Cardiac muscle cell (in vitro differentiated cells and primary cell): ENCODE measurements at regions not wholly inside any gene's neighbourhood (a gene's known extent, or its start where the extent isn't known, plus 50 kb on each side); places are given as distances from the start of the nearest gene placed in this dataset.

Source experiments
- DNase-seq, 2 donors: peaks; one replicate each; pipeline versions ENCODE4 v3.0.0 to v3.0.0-alpha.2; 2010 to 2017; ENCODE audit warnings: low read depth in 1 of 2, low spot score in 1 of 2
- H3K27ac ChIP-seq: fragments of 200-600 bp; sonication (generic); 2 replicates; pipeline ENCODE4 v1.5.1; 2016
- H3K27me3 ChIP-seq: fragments of 200-600 bp; sonication (generic); 2 replicates; pipeline ENCODE4 v1.6.0; 2016; ENCODE audit warnings: control low read depth
- H3K36me3 ChIP-seq: fragments of 200-600 bp; sonication (generic); 2 replicates; pipeline ENCODE4 v1.5.1; 2016; ENCODE audit warnings: control low read depth
- H3K4me1 ChIP-seq: fragments of 200-600 bp; sonication (generic); 2 replicates; pipeline ENCODE4 v1.8.1; 2017; ENCODE audit warnings: low read depth, mild to moderate bottlenecking, mixed run types
- H3K4me3 ChIP-seq: fragments of 200-600 bp; sonication (generic); 2 replicates; pipeline ENCODE4 v1.5.1; 2016; ENCODE audit warnings: mild to moderate bottlenecking
- H3K9me3 ChIP-seq: fragments of 200-600 bp; sonication (generic); 2 replicates; pipeline ENCODE4 v1.5.1; 2017; ENCODE audit warnings: low read depth, mild to moderate bottlenecking, control low read depth
- TF ChIP-seq, protein P1 (sequence below): IDR thresholded peaks from 2 replicates; pipeline ENCODE4 v1.5.1; 2012; ENCODE audit warnings: low read depth, mild to moderate bottlenecking, low read length

DNA sequence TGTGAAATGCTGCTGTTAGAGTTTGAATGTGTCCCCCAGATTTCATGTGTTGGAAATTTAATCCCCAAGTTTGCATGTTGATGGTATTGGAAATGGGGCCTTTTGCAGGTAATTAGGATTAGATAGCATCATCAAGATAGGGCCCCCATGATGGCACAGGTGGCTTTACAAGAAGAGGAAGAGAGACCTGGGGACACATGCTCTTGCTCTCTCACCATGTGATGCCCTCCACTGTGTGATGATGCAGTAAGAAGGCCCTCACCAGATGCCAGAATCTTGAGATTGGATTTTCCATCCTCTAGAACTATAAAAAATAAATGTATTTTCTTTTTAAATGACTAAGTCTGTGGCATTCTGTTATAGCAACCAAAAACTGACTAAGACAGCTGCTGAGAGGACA lies 57.0 kb upstream of the NEK7 start:
- no peak for DNase-seq
- TF ChIP-seq, protein P1, sequence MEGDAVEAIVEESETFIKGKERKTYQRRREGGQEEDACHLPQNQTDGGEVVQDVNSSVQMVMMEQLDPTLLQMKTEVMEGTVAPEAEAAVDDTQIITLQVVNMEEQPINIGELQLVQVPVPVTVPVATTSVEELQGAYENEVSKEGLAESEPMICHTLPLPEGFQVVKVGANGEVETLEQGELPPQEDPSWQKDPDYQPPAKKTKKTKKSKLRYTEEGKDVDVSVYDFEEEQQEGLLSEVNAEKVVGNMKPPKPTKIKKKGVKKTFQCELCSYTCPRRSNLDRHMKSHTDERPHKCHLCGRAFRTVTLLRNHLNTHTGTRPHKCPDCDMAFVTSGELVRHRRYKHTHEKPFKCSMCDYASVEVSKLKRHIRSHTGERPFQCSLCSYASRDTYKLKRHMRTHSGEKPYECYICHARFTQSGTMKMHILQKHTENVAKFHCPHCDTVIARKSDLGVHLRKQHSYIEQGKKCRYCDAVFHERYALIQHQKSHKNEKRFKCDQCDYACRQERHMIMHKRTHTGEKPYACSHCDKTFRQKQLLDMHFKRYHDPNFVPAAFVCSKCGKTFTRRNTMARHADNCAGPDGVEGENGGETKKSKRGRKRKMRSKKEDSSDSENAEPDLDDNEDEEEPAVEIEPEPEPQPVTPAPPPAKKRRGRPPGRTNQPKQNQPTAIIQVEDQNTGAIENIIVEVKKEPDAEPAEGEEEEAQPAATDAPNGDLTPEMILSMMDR: no peak

DNA sequence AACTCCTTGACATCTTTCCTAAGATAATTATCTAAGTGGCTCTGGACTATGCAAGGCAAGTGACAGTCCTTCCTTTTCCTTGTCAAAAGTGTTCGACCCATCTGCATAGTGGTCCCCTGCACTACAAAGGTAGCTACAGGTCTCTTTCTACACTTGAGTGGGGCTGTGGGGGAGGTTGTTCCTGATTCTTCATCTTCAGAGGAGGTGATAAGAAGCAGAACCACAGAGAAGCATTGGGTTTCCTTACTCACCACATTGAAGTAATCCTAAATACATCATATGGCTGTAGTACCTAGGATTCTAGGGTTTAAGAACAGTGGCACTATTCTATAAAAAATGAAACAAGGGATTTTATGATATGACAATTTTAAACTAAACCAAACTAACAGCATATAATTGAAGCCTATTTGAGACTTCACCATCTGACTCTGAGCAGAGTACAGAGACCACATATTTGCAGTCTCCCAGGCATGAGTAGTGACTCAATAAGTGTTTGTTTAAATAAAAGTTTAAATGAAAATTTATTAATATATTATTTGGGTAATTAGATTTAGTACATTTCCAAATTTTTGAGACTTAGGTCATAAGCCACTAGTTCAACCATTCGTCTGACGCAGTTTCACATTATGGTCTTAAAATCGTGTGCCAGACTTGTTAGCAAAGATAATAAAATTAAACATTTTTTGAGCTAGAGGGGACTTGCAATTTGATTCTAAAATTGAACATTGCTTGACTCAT lies 54.9 kb upstream of the NEK7 start:
- Histone ChIP-seq H3K4me1 (peaks cover 10% of the 10 kb centered on the region), H3K36me3 (no peaks in the 10 kb centered on the region), H3K27ac (no peak overlapping the region), H3K27me3 (no peaks in the 10 kb centered on the region), H3K4me3 (no peak overlapping the region), H3K9me3 (no peaks in the 10 kb centered on the region)
- no peak for DNase-seq
- TF ChIP-seq, protein P1: no peak

More for the DNA sequence above, 57.0 kb upstream of the NEK7 start:
- no peak overlapping the region for H3K27ac ChIP-seq
- H3K4me1 ChIP-seq: peaks cover 3% of the 10 kb centered on the region
- no peaks in the 10 kb centered on the region for H3K27me3 ChIP-seq
- no peak overlapping the region for H3K4me3 ChIP-seq
- H3K9me3 ChIP-seq: no peaks in the 10 kb centered on the region
- no peaks in the 10 kb centered on the region for H3K36me3 ChIP-seq

DNA sequence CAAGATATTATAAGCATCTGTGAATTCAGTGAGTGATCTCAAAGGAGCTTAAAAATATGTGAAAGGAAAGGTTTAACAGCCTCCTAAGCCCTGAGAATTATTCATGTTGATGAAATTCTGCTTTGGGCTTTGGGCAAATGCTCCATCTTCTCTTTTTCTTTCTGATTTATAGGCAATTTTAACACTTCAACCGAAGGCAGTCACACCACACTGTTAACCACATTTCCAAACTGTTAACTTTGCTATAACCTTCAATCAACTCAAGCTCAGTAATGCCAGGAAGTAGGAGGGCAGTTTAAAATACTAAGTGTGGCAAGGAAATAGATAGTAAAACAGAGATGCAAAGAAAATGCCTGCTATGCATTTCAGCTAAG lies 54.4 kb upstream of the NEK7 start:
- TF ChIP-seq, protein P1: no peak
- H3K27ac ChIP-seq: no peak overlapping the region
- H3K4me1 ChIP-seq: peaks cover 10% of the 10 kb centered on the region
- no peaks in the 10 kb centered on the region for H3K27me3 ChIP-seq
- no peak overlapping the region for H3K4me3 ChIP-seq
- DNase-seq: no peak
- no peaks in the 10 kb centered on the region for H3K36me3 ChIP-seq
- H3K9me3 ChIP-seq: no peaks in the 10 kb centered on the region

DNA sequence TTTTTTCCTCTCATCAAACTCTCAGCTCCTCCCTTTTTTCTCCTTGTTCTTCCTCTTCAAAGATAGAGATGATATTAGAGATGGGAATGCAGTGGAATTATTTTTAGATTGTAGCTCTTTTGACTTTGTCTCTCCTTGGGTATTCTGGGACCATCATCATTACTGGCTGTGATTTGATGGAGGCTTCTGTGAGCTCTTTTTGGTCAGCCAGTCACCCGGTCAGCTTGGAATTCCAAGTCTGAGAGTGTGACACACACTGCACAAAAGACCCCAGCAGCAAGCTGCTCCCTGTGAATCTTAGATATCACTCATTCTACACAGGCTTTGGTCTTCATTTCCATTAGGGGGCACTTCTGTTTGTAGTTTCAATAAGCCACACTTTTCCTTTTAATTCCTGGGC lies 51.6 kb upstream of the NEK7 start:
- Histone ChIP-seq H3K9me3 (no peaks in the 10 kb centered on the region), H3K27me3 (no peaks in the 10 kb centered on the region), H3K36me3 (no peaks in the 10 kb centered on the region), H3K27ac (peak overlapping the region; percentile 30), H3K4me1 (peaks cover 10% of the 10 kb centered on the region), H3K4me3 (no peak overlapping the region)
- TF ChIP-seq, protein P1: no peak
- peak in 1 of 2 donors; percentile 10 for DNase-seq

DNA sequence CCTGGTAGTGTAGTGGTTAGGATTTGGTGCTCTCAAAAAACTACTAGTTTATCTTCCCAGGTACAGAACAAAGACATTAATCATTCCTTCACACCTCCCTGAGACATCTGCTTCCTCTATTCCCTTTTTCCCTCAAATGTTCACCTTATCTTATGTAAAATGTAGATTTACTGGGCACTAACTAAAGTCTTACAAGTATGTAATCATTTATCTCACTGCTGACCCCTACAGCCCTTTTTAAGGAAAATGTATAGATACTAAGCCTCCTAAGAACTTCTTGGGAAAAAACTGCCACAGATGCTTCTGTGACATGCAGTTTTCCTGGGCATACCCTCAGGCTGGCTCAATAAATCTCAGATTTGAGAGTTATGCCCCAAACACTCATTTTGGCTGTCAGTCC lies 50.8 kb upstream of the NEK7 start:
- Histone ChIP-seq H3K27ac (no peak overlapping the region), H3K9me3 (no peaks in the 10 kb centered on the region), H3K36me3 (no peaks in the 10 kb centered on the region), H3K4me1 (peaks cover 10% of the 10 kb centered on the region), H3K4me3 (no peak overlapping the region), H3K27me3 (no peaks in the 10 kb centered on the region)
- DNase-seq: no peak
- TF ChIP-seq, protein P1: no peak
